H9 (cell line): ENCODE measurements at regions not wholly inside any gene's neighbourhood (a gene's known extent, or its start where the extent isn't known, plus 50 kb on each side); places are given as distances from the start of the nearest gene placed in this dataset.

Source experiments
- DNase-seq: peaks from one replicate; pipeline ENCODE4 v3.0.0-alpha.2; 2017
- H2AFZ ChIP-seq: one replicate; pipeline ENCODE4 v1.6.1; 2013; ENCODE audit warnings: mild to moderate bottlenecking, low read length, control low read depth, moderate library complexity
- H2AK5ac ChIP-seq: 2 replicates; pipeline ENCODE4 v1.6.1; 2013; ENCODE audit warnings: low read length, control low read depth, mixed read lengths; ENCODE audit not compliant: insufficient read length
- H2BK120ac ChIP-seq: one replicate; pipeline ENCODE4 v1.6.1; 2013; ENCODE audit warnings: low read depth, mild to moderate bottlenecking, low read length, control low read depth, inconsistent platforms; ENCODE audit not compliant: poor library complexity, severe bottlenecking
- H2BK12ac ChIP-seq: 2 replicates; pipeline ENCODE4 v1.6.1; 2013; ENCODE audit warnings: low read length, control low read depth, mixed read lengths, low read depth; ENCODE audit not compliant: insufficient read length
- H2BK15ac ChIP-seq: 2 replicates; pipeline ENCODE4 v1.6.1; 2013; ENCODE audit warnings: low read depth, low read length, control low read depth
- H2BK20ac ChIP-seq: one replicate; pipeline ENCODE4 v1.6.1; 2013; ENCODE audit warnings: low read depth, mild to moderate bottlenecking, low read length, control low read depth, inconsistent platforms; ENCODE audit not compliant: poor library complexity, severe bottlenecking
- H2BK5ac ChIP-seq: 2 replicates; pipeline ENCODE4 v1.6.1; 2013; ENCODE audit warnings: low read length, control low read depth, mixed read lengths; ENCODE audit not compliant: insufficient read length
- H3K14ac ChIP-seq: 2 replicates; pipeline ENCODE4 v1.6.1; 2013; ENCODE audit warnings: low read length, control low read depth; ENCODE audit not compliant: insufficient read depth
- H3K18ac ChIP-seq: 2 replicates; pipeline ENCODE4 v1.6.1; 2013; ENCODE audit warnings: low read depth, mild to moderate bottlenecking, mixed read lengths, low read length, control low read depth; ENCODE audit not compliant: insufficient read length
- H3K23ac ChIP-seq: 2 replicates; pipeline ENCODE4 v1.6.1; 2013; ENCODE audit warnings: low read length, control low read depth, mixed read lengths, low read depth; ENCODE audit not compliant: insufficient read length
- H3K23me2 ChIP-seq: 2 replicates; pipeline ENCODE4 v1.6.1; 2013; ENCODE audit warnings: low read depth, mild to moderate bottlenecking, mixed read lengths, low read length, control low read depth; ENCODE audit not compliant: insufficient read length, poor library complexity, severe bottlenecking
- H3K27ac ChIP-seq: 2 replicates; pipeline ENCODE4 v1.5.1; 2013; ENCODE audit warnings: low read length, control low read depth, mixed read lengths, low read depth; ENCODE audit not compliant: insufficient read length
- H3K27me3 ChIP-seq: 2 replicates; pipeline ENCODE4 v1.6.1; 2013; ENCODE audit warnings: low read length, control low read depth, inconsistent platforms; ENCODE audit not compliant: insufficient read depth
- H3K4ac ChIP-seq: 2 replicates; pipeline ENCODE4 v1.6.1; 2013; ENCODE audit warnings: low read depth, mild to moderate bottlenecking, control low read depth, inconsistent platforms, low read length, moderate library complexity
- H3K4me1 ChIP-seq: 2 replicates; pipeline ENCODE4 v1.6.1; 2013; ENCODE audit warnings: low read length, control low read depth, inconsistent platforms; ENCODE audit not compliant: insufficient read depth
- H3K4me2 ChIP-seq: 2 replicates; pipeline ENCODE4 v1.6.1; 2013; ENCODE audit warnings: low read length, control low read depth, mixed read lengths; ENCODE audit not compliant: insufficient read length, insufficient read depth
- H3K56ac ChIP-seq: 2 replicates; pipeline ENCODE4 v1.6.1; 2013; ENCODE audit warnings: low read depth, mild to moderate bottlenecking, mixed read lengths, low read length, control low read depth; ENCODE audit not compliant: insufficient read length
- H3K79me1 ChIP-seq: 2 replicates; pipeline ENCODE4 v1.6.1; 2013; ENCODE audit warnings: low read depth, mild to moderate bottlenecking, moderate library complexity, low read length, control low read depth, inconsistent platforms; ENCODE audit not compliant: insufficient read depth, poor library complexity, severe bottlenecking
- H3K79me2 ChIP-seq: 2 replicates; pipeline ENCODE4 v1.6.1; 2013; ENCODE audit warnings: low read length, control low read depth, inconsistent platforms; ENCODE audit not compliant: insufficient read depth
- H3K9ac ChIP-seq: 2 replicates; pipeline ENCODE4 v1.6.1; 2013; ENCODE audit warnings: low read length, control low read depth, mixed read lengths; ENCODE audit not compliant: insufficient read length; ENCODE audit errors: extremely low read depth
- H3K9me3 ChIP-seq: one replicate; pipeline ENCODE4 v1.6.1; 2013; ENCODE audit warnings: low read depth, low read length, inconsistent platforms; ENCODE audit not compliant: control insufficient read depth
- H3T11ph ChIP-seq: one replicate; pipeline ENCODE4 v1.6.1; 2013; ENCODE audit warnings: mild to moderate bottlenecking, low read length, control low read depth, inconsistent platforms
- H4K20me1 ChIP-seq: one replicate; pipeline ENCODE4 v1.6.1; 2013; ENCODE audit not compliant: control insufficient read depth, insufficient read length, insufficient read depth
- H4K5ac ChIP-seq: 2 replicates; pipeline ENCODE4 v1.6.1; 2013; ENCODE audit warnings: low read depth, mild to moderate bottlenecking, mixed read lengths, low read length, control low read depth; ENCODE audit not compliant: insufficient read length
- H4K8ac ChIP-seq: replicated peaks from 2 replicates; pipeline ENCODE4 v1.6.1; 2013; ENCODE audit warnings: low read length, control low read depth, mixed read lengths, low read depth; ENCODE audit not compliant: insufficient read length
- H4K91ac ChIP-seq: 2 replicates; pipeline ENCODE4 v1.6.1; 2013; ENCODE audit warnings: low read depth, mild to moderate bottlenecking, moderate library complexity, mixed read lengths, low read length, control low read depth; ENCODE audit not compliant: insufficient read length
- H3K27ac Mint-ChIP-seq, 3 experiments: 2 replicates in 2 of 3; 3 replicates in 1 of 3; pipeline ENCODE4 v1.8.0; 2020 to 2021; ENCODE audit warnings: mixed read lengths in 3 of 3, mild to moderate bottlenecking in 1 of 3, moderate library complexity in 1 of 3
- H3K27me3 Mint-ChIP-seq: 2 replicates; pipeline ENCODE4 v1.8.0; 2021; ENCODE audit warnings: low read depth, mild to moderate bottlenecking, moderate library complexity, mixed read lengths
- H3K36me3 Mint-ChIP-seq, 3 experiments: 2 replicates in 2 of 3; 3 replicates in 1 of 3; pipeline ENCODE4 v1.8.0; 2020 to 2021; ENCODE audit warnings: low read depth in 3 of 3, mixed read lengths in 3 of 3; ENCODE audit not compliant: insufficient read depth in 1 of 3
- H3K4me1 Mint-ChIP-seq, 2 experiments: 2 replicates each; pipeline ENCODE4 v1.8.0; 2020; ENCODE audit warnings: mixed read lengths in 2 of 2
- H3K4me3 Mint-ChIP-seq, 2 experiments: 2 replicates in 1 of 2; 3 replicates in 1 of 2; pipeline ENCODE4 v1.8.0; 2020 to 2021; ENCODE audit warnings: mild to moderate bottlenecking in 2 of 2, mixed read lengths in 2 of 2, moderate library complexity in 1 of 2
- H3K9me3 Mint-ChIP-seq, 2 experiments: 2 replicates in 1 of 2; 3 replicates in 1 of 2; pipeline ENCODE4 v1.8.0; 2020; ENCODE audit warnings: mild to moderate bottlenecking in 2 of 2, mixed read lengths in 2 of 2, moderate library complexity in 1 of 2
- CTCF ChIP-seq: fragments of 200-600 bp; sonication (generic); conservative IDR thresholded peaks from 3 replicates; pipeline ENCODE4 v1.8.0; 2021; ENCODE audit warnings: antibody characterized with exemption, mild to moderate bottlenecking
- WGBS: extraction: QIAGEN DNeasy Blood & Tissue Kit; methylation state at CpG from one replicate; pipeline ENCODE4 v1.1.7; 2013; ENCODE audit warnings: missing lambda C conversion rate, low lambda C conversion rate, mixed read lengths; ENCODE audit not compliant: insufficient read length; ENCODE audit errors: extremely low coverage; 5-methylcytosine and 5-hydroxymethylcytosine counted together

- Histone ChIP-seq H3K4me2 (no peak overlapping the region), H3T11ph (no peak overlapping the region)
- H3K36me3 Mint-ChIP-seq = no peaks in the 10 kb centered on the region; a peak in 1 of 7 replicates
Observed at GRCh38 chr19:30319411-30319810, 52.8 kb upstream of the ZNF536 start.

More at GRCh38 chr19:30319411-30319810, 52.8 kb upstream of the ZNF536 start:
- Histone ChIP-seq H2BK120ac (no peak overlapping the region), H4K91ac (no peak overlapping the region), H3K79me2 (no peaks in the 10 kb centered on the region), H3K4ac (no peak overlapping the region), H2BK20ac (no peak overlapping the region), H3K27ac (no peak overlapping the region), H3K79me1 (no peaks in the 10 kb centered on the region), H4K5ac (no peak overlapping the region), H2AFZ (no peak overlapping the region), H4K8ac (no peak overlapping the region), H4K20me1 (no peaks in the 10 kb centered on the region), H3K4me1 (no peaks in the 10 kb centered on the region), H2BK12ac (no peak overlapping the region), H3K56ac (no peak overlapping the region), H2BK15ac (no peak overlapping the region), H3K14ac (no peak overlapping the region), H3K27me3 (no peaks in the 10 kb centered on the region), H2AK5ac (no peak overlapping the region), H3K9me3 (no peaks in the 10 kb centered on the region), H3K23me2 (no peaks in the 10 kb centered on the region), H3K18ac (no peak overlapping the region), H3K23ac (no peak overlapping the region), H2BK5ac (no peak overlapping the region), H3K9ac (no peak overlapping the region)
- peaks cover 3 to 8% of the 10 kb centered on the region in 2 experiments; a peak in 3 of 5 replicates for H3K9me3 Mint-ChIP-seq
- H3K27ac Mint-ChIP-seq = no peak overlapping the region
- no peak for TF ChIP-seq CTCF
- WGBS = no CpG with 5 or more reads among the region's 2 CpGs
- H3K4me3 Mint-ChIP-seq = no peak overlapping the region
- peaks cover 4% of the 10 kb centered on the region for H3K27me3 Mint-ChIP-seq
- no peak for DNase-seq
- H3K4me1 Mint-ChIP-seq = peaks cover 6 to 7% of the 10 kb centered on the region in 2 experiments
